ENCODE measurements at regions not wholly inside any gene's neighbourhood (a gene's known extent, or its start where the extent isn't known, plus 50 kb on each side); places are given as distances from the start of the nearest gene placed in this dataset.
A peak's percentile ranks its signal among the peaks of the same experiment; 100 is the strongest.
"Not testable (repeated sequence)": the region's sequence is repeated elsewhere in the genome, so short reads cannot be mapped to it uniquely, and the experiment has no call there.

DNA sequence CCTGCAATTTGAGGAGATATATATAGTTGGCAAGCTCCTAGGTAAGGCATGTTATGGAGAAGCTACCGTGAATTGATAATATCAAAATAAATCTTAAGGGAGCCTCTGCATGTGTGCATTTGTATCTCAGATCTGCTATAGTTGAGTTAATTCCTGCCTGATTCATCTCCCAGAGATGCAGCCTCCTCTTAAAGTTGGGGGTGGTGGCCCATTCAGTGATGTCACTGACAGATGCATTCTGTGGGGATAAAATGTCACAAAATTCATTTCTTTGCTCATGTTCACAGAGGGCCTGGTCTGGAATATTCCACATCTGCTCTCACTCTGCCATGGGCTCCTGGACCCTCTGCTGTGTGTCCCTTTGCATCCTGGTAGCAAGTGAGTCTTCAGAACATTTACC is 185.8 kb upstream of the PRSS1 start:
- Mint-ChIP-seq H3K36me3 (ENCODE audit: low read depth) (no peaks in the 10 kb centered on the region), H3K4me3 (no peak overlapping the region), H3K4me1 (ENCODE audit: low read depth) (peaks cover 50% of the 10 kb centered on the region), H3K27ac (no peak overlapping the region), H3K9me3 (no peaks in the 10 kb centered on the region), H3K27me3 (peaks cover 11% of the 10 kb centered on the region)
- intact Hi-C loops (cut with micrococcal nuclease), result no loop called here

GRCh38 chr7:142562688-142563087 is 186.6 kb upstream of the PRSS1 start:
- Mint-ChIP-seq H3K27me3 (peaks cover 11% of the 10 kb centered on the region), H3K4me1 (ENCODE audit: low read depth) (peaks cover 56% of the 10 kb centered on the region), H3K9me3 (no peaks in the 10 kb centered on the region), H3K4me3 (no peak overlapping the region), H3K36me3 (ENCODE audit: low read depth) (no peaks in the 10 kb centered on the region), H3K27ac (no peak overlapping the region)
- intact Hi-C loops (cut with micrococcal nuclease), result no loop called here

- H3K4me3 Mint-ChIP-seq; H3K36me3 Mint-ChIP-seq (ENCODE audit: low read depth); intact Hi-C loops (cut with micrococcal nuclease); H3K9me3 Mint-ChIP-seq; H3K27ac Mint-ChIP-seq: not testable (repeated sequence)
- Mint-ChIP-seq H3K4me1 (ENCODE audit: low read depth) (peaks cover 53% of the 10 kb centered on the region), H3K27me3 (peaks cover 11% of the 10 kb centered on the region)
These were observed 187.9 kb upstream of the PRSS1 start for GRCh38 chr7:142561396-142561795.

- H3K27ac Mint-ChIP-seq; intact Hi-C loops (cut with micrococcal nuclease); H3K36me3 Mint-ChIP-seq (ENCODE audit: low read depth); H3K4me3 Mint-ChIP-seq; H3K9me3 Mint-ChIP-seq: not testable (repeated sequence)
- peaks cover 11% of the 10 kb centered on the region for H3K27me3 Mint-ChIP-seq
- H3K4me1 Mint-ChIP-seq (ENCODE audit: low read depth), result peaks cover 53% of the 10 kb centered on the region
These were observed 188.5 kb upstream of the PRSS1 start for GRCh38 chr7:142560770-142561169.

GRCh38 chr7:142560166-142560565 is 189.1 kb upstream of the PRSS1 start:
- Mint-ChIP-seq H3K27me3 (peaks cover 11% of the 10 kb centered on the region), H3K27ac (no peak overlapping the region), H3K36me3 (ENCODE audit: low read depth) (no peaks in the 10 kb centered on the region), H3K4me3 (no peak overlapping the region), H3K4me1 (ENCODE audit: low read depth) (peaks cover 53% of the 10 kb centered on the region), H3K9me3 (no peaks in the 10 kb centered on the region)
- intact Hi-C loops (cut with micrococcal nuclease), result no loop called here

DNA sequence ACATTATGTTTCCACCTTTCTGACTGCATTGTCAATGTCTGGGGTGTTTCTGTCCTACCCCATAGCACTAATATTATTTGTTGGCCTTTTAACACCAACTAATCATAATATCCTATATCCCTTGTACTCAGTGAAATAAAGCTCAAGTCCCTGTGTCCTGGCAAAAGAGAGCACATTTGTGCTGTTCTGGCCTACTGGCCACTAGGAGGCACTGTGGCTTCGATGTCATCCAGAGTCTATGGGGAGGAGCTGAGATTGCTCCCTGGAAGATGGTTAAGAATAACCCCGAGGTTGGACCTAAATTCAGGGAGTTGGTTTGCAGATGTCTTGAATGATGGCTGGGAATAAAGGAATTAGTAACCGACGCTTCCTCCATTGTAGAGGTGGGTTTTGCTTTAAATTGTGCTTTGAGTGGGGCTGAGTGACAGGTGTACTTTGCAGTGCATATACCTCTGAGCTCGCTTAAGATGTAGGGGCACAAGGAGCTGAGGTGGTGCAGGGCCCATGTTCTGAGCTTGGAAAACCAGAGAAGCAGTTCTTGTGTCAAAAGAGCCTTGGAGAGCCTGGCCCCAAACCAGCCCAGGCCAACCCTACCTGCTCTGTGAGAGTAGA is 191.2 kb upstream of the PRSS1 start:
- Mint-ChIP-seq H3K4me1 (ENCODE audit: low read depth) (peaks cover 55% of the 10 kb centered on the region), H3K4me3 (no peak overlapping the region), H3K36me3 (ENCODE audit: low read depth) (no peaks in the 10 kb centered on the region), H3K27ac (peak overlapping the region; percentile 30), H3K27me3 (peaks cover 8% of the 10 kb centered on the region), H3K9me3 (no peaks in the 10 kb centered on the region)
- intact Hi-C loops (cut with micrococcal nuclease), result loop anchor here (5.0 kb wide), 1 partner anchor 39 kb away; no protein-coding TSS in a partner anchor

- peaks cover 48% of the 10 kb centered on the region for H3K4me1 Mint-ChIP-seq (ENCODE audit: low read depth)
- no peaks in the 10 kb centered on the region for H3K9me3 Mint-ChIP-seq
- no peaks in the 10 kb centered on the region for H3K36me3 Mint-ChIP-seq (ENCODE audit: low read depth)
- no peak overlapping the region for H3K27ac Mint-ChIP-seq
- H3K4me3 Mint-ChIP-seq, result no peak overlapping the region
- H3K27me3 Mint-ChIP-seq, result peaks cover 8% of the 10 kb centered on the region
- intact Hi-C loops (cut with micrococcal nuclease), result loop anchor here (5.0 kb wide), 1 partner anchor 41 kb away; no protein-coding TSS in a partner anchor
These were observed 192.5 kb upstream of the PRSS1 start for GRCh38 chr7:142556740-142557139.

DNA sequence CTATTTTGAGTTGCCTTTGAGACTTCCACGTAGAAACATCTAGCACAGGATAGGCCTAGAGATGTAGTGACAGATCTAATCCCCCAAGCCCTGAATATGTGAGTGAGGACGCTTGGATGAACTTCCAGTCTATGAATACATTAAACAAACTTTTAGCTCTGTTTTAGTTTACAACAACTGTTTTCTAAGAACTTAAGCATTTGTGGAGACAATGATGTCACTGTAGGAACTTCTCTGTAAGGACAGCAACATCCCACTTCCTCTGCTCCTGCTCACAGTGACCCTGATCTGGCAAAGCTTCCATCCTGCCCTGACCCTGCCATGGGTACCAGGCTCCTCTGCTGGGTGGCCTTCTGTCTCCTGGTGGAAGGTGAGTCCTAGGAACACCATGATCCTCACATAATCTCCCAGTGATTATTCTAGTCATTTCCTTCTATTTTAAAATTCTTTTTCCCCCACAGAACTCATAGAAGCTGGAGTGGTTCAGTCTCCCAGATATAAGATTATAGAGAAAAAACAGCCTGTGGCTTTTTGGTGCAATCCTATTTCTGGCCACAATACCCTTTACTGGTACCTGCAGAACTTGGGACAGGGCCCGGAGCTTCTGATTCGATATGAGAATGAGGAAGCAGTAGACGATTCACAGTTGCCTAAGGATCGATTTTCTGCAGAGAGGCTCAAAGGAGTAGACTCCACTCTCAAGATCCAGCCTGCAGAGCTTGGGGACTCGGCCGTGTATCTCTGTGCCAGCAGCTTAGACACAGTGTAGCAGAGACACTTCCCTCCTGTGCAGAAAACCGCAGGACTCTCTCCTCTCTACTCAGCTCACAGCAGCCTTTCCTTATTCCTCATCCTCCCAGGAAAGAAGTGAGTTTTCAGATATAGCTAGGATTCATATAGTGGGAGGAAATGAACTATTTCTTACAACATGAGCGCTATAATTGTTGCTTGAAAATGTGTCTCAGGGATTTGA is 194.4 kb upstream of the PRSS1 start:
- no peaks in the 10 kb centered on the region for H3K9me3 Mint-ChIP-seq
- H3K4me3 Mint-ChIP-seq, result no peak overlapping the region
- H3K27ac Mint-ChIP-seq, result no peak overlapping the region
- peaks cover 3% of the 10 kb centered on the region for H3K27me3 Mint-ChIP-seq
- H3K36me3 Mint-ChIP-seq (ENCODE audit: low read depth), result no peaks in the 10 kb centered on the region
- intact Hi-C loops (cut with micrococcal nuclease), result loop anchor here (5.0 kb wide), 1 partner anchor 42 kb away; no protein-coding TSS in a partner anchor
- H3K4me1 Mint-ChIP-seq (ENCODE audit: low read depth), result peaks cover 48% of the 10 kb centered on the region

DNA sequence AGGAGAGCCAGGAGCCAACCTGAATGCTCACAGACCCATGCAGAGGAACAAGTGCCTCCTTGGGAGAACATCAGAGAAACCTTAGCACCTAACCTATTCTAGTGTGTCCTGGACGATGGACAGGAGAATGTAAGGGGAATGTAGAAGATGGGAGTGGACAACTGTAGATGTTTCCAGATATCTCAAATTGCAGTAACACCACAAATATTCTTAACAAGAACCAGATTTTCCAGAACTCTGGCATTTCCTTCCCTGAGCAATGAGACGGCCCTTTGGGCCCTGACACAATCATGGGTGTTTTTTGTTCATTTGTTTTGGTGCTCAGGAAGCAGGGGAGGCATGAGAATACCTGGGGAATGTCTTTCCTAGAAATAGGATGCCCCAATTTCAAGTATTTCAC is 196.1 kb upstream of the PRSS1 start:
- Mint-ChIP-seq H3K4me3 (no peak overlapping the region), H3K27ac (no peak overlapping the region), H3K27me3 (no peaks in the 10 kb centered on the region), H3K9me3 (no peaks in the 10 kb centered on the region), H3K36me3 (ENCODE audit: low read depth) (no peaks in the 10 kb centered on the region), H3K4me1 (ENCODE audit: low read depth) (peaks cover 46% of the 10 kb centered on the region)
- intact Hi-C loops (cut with micrococcal nuclease), result no loop called here

- intact Hi-C loops (cut with micrococcal nuclease), result no loop called here
- H3K9me3 Mint-ChIP-seq, result no peaks in the 10 kb centered on the region
- H3K36me3 Mint-ChIP-seq (ENCODE audit: low read depth), result no peaks in the 10 kb centered on the region
- no peaks in the 10 kb centered on the region for H3K27me3 Mint-ChIP-seq
- H3K4me1 Mint-ChIP-seq (ENCODE audit: low read depth), result peaks cover 7% of the 10 kb centered on the region
- no peak overlapping the region for H3K4me3 Mint-ChIP-seq
- H3K27ac Mint-ChIP-seq, result no peak overlapping the region
These were observed 200.3 kb upstream of the PRSS1 start for GRCh38 chr7:142548978-142549377.

DNA sequence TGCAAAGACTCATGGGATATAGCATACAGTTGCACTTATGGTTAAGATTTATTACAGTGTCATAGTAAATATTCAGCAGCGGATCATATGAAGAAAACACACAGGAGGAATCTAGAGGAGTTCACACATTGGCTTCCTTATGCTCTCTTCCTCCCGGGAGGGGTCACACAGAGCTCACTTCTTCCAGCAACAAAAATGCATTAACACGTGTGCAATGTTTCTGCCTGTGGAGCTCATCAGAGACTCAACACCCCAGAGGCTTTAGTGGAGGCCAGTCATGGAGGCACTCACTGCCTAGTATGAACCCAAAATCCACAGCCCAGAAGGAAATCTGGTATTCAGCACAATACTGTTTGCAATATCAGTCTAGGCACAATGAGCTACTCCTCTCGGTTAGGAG is 202.8 kb upstream of the PRSS1 start:
- Mint-ChIP-seq H3K4me1 (ENCODE audit: low read depth) (peaks cover 10% of the 10 kb centered on the region), H3K36me3 (ENCODE audit: low read depth) (no peaks in the 10 kb centered on the region), H3K9me3 (no peaks in the 10 kb centered on the region), H3K4me3 (no peak overlapping the region), H3K27ac (no peak overlapping the region), H3K27me3 (no peaks in the 10 kb centered on the region)
- intact Hi-C loops (cut with micrococcal nuclease), result no loop called here

DNA sequence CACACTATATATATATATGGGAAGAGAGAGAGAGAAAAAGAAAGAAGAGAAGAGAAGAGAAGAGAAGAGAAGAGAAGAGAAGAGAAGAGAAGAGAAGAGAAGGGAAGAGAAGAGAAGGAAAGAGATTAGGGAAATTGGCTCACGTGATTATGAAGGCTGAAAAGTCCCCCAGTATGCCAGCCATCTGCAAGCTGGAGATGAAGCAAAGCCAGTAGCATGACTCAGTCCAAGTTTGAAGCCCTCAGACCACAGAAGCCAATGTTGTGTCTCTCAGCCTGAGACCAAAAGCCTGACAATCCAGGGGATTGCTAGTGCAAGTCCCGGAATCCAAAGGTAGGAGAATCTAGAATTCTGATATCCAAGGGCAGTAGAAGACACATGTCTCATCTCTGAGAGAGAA is 206.3 kb upstream of the PRSS1 start:
- H3K4me1 Mint-ChIP-seq (ENCODE audit: low read depth), result peaks cover 10% of the 10 kb centered on the region
- H3K27ac Mint-ChIP-seq, result no peak overlapping the region
- no peaks in the 10 kb centered on the region for H3K36me3 Mint-ChIP-seq (ENCODE audit: low read depth)
- intact Hi-C loops (cut with micrococcal nuclease), result no loop called here
- H3K4me3 Mint-ChIP-seq, result no peak overlapping the region
- H3K9me3 Mint-ChIP-seq, result no peaks in the 10 kb centered on the region
- no peaks in the 10 kb centered on the region for H3K27me3 Mint-ChIP-seq

- no peaks in the 10 kb centered on the region for H3K27me3 Mint-ChIP-seq
- H3K27ac Mint-ChIP-seq, result no peak overlapping the region
- intact Hi-C loops (cut with micrococcal nuclease), result no loop called here
- peaks cover 10% of the 10 kb centered on the region for H3K4me1 Mint-ChIP-seq (ENCODE audit: low read depth)
- H3K4me3 Mint-ChIP-seq, result no peak overlapping the region
- no peaks in the 10 kb centered on the region for H3K9me3 Mint-ChIP-seq
- no peaks in the 10 kb centered on the region for H3K36me3 Mint-ChIP-seq (ENCODE audit: low read depth)
These were observed 207.2 kb upstream of the PRSS1 start for GRCh38 chr7:142542105-142542504.

- H3K4me3 Mint-ChIP-seq, result no peak overlapping the region
- intact Hi-C loops (cut with micrococcal nuclease), result no loop called here
These were observed 208.9 kb upstream of the PRSS1 start for GRCh38 chr7:142540371-142540770.

More at GRCh38 chr7:142540371-142540770, 208.9 kb upstream of the PRSS1 start:
- Mint-ChIP-seq H3K27ac (no peak overlapping the region), H3K4me1 (ENCODE audit: low read depth) (peaks cover 16% of the 10 kb centered on the region), H3K27me3 (peaks cover 3% of the 10 kb centered on the region), H3K9me3 (no peaks in the 10 kb centered on the region), H3K36me3 (ENCODE audit: low read depth) (no peaks in the 10 kb centered on the region)
